HepG2 (cell line): ENCODE measurements at regions not wholly inside any gene's neighbourhood (a gene's known extent, or its start where the extent isn't known, plus 50 kb on each side); places are given as distances from the start of the nearest gene placed in this dataset.

Experiments used
- CCDC6 ChIP-seq: sonication (generic); formaldehyde crosslinking; IDR thresholded peaks from 2 replicates; pipeline ENCODE4 v1.8.1; 2022; ENCODE audit warnings: mild to moderate bottlenecking, missing genetic modification reagents, moderate library complexity
- HMGA1 ChIP-seq: sonication (generic); formaldehyde crosslinking; conservative IDR thresholded peaks from 2 replicates; pipeline ENCODE4 v1.4.0; 2020; ENCODE audit warnings: missing genetic modification reagents
- HNRNPUL1 ChIP-seq: fragments of 200-400 bp; formaldehyde crosslinking; IDR thresholded peaks from 2 replicates; pipeline ENCODE4 v1.6.1; 2017; ENCODE audit warnings: low read depth, mild to moderate bottlenecking, low read length, moderate library complexity
- IKZF1 ChIP-seq: fragments of 450-650 bp; IDR thresholded peaks from 2 replicates; pipeline ENCODE4 v1.7.1; 2016
- MIER3 ChIP-seq: IDR thresholded peaks from 2 replicates; pipeline ENCODE4 v1.6.1; 2016; ENCODE audit warnings: missing compliant biosample characterization, borderline replicate concordance
- PCBP1 ChIP-seq: fragments of 200-400 bp; formaldehyde crosslinking; IDR thresholded peaks from 2 replicates; pipeline ENCODE4 v1.6.1; 2017; ENCODE audit warnings: mild to moderate bottlenecking, low read depth, low read length, borderline replicate concordance
- PRPF4 ChIP-seq: fragments of 200-400 bp; formaldehyde crosslinking; IDR thresholded peaks from 2 replicates; pipeline ENCODE4 v1.6.1; 2016; ENCODE audit warnings: low read length, low read depth; ENCODE audit not compliant: poor library complexity, severe bottlenecking
- RAD51 ChIP-seq: fragments of 450-650 bp; IDR thresholded peaks from 2 replicates; pipeline ENCODE4 v1.6.1; 2016; ENCODE audit warnings: borderline replicate concordance
- TFDP1 ChIP-seq: IDR thresholded peaks from 2 replicates; pipeline ENCODE4 v1.6.1; 2016; ENCODE audit warnings: missing compliant biosample characterization, missing genetic modification reagents, borderline replicate concordance
- ZBTB8A ChIP-seq: sonication (generic); formaldehyde crosslinking; IDR thresholded peaks from 2 replicates; pipeline ENCODE4 v1.4.0; 2020; ENCODE audit warnings: mild to moderate bottlenecking, low read depth, missing genetic modification reagents, borderline replicate concordance
- ZNF407 ChIP-seq: sonication (generic); formaldehyde crosslinking; IDR thresholded peaks from one replicate; pipeline ENCODE4 v1.5.1; 2020; ENCODE audit warnings: mild to moderate bottlenecking, missing genetic modification reagents; ENCODE audit errors: not compliant biosample characterization
- ZNF710 ChIP-seq: sonication (generic); formaldehyde crosslinking; IDR thresholded peaks from 2 replicates; pipeline ENCODE4 v1.5.0; 2020; ENCODE audit warnings: mild to moderate bottlenecking, missing genetic modification reagents, borderline replicate concordance
- ZSCAN12 ChIP-seq: sonication (generic); formaldehyde crosslinking; IDR thresholded peaks from 2 replicates; pipeline ENCODE4 v1.9.0; 2021; ENCODE audit warnings: mild to moderate bottlenecking, missing genetic modification reagents

- TF ChIP-seq ZNF407 (no peak), HNRNPUL1 (no peak), PRPF4 (no peak), HMGA1 (CRISPR knock-in tag) (no peak), ZBTB8A (CRISPR knock-in tag) (no peak), IKZF1 (no peak), MIER3 (peak; percentile 46; the same call in 1 of the 2 replicates), RAD51 (peak; percentile 95), ZNF710 (CRISPR knock-in tag) (no peak), TFDP1 (CRISPR knock-in tag) (no peak), PCBP1 (no peak), CCDC6 (CRISPR knock-in tag) (peak; percentile 80; the same call in 1 of the 2 replicates), ZSCAN12 (no peak)
Measured at GRCh38 chr2:224145751-224146355, 106.8 kb upstream of the SERPINE2 start (continued).
